HPDE6-E6E7 (cell line): ENCODE measurements at regions not wholly inside any gene's neighbourhood (a gene's known extent, or its start where the extent isn't known, plus 50 kb on each side); places are given as distances from the start of the nearest gene placed in this dataset.

Experiments
- DNase-seq: peaks from one replicate; pipeline ENCODE4 v3.0.0; 2011; ENCODE audit warnings: missing footprints; ENCODE audit errors: extremely low spot score

- DNase-seq, result no peak
These were observed 673.3 kb downstream of the KCNT2 start for GRCh38 chr1:195934817-195935553.

GRCh38 chr1:195933835-195934234, 674.4 kb downstream of the KCNT2 start:
- DNase-seq, result no peak

GRCh38 chr1:195915826-195916225, 692.4 kb downstream of the KCNT2 start:
- DNase-seq, result no peak

GRCh38 chr1:195909061-195909460, 699.2 kb downstream of the KCNT2 start:
- DNase-seq, result no peak

GRCh38 chr1:195908121-195908520, 700.1 kb downstream of the KCNT2 start:
- peak; percentile 25 for DNase-seq

- DNase-seq, result no peak
These were observed 705.0 kb downstream of the KCNT2 start for GRCh38 chr1:195903203-195903602.

- no peak for DNase-seq
These were observed 705.5 kb downstream of the KCNT2 start for GRCh38 chr1:195902779-195903178.

- DNase-seq, result no peak
These were observed 708.4 kb downstream of the KCNT2 start for GRCh38 chr1:195899762-195900352.

- no peak for DNase-seq
These were observed 709.3 kb downstream of the KCNT2 start for GRCh38 chr1:195898924-195899323.

GRCh38 chr1:195898373-195898772, 709.9 kb downstream of the KCNT2 start:
- no peak for DNase-seq

GRCh38 chr1:195897076-195897475, 711.2 kb downstream of the KCNT2 start:
- DNase-seq, result no peak

- no peak for DNase-seq
These were observed 713.8 kb downstream of the KCNT2 start for GRCh38 chr1:195894411-195894810.

GRCh38 chr1:195886000-195886399, 722.2 kb downstream of the KCNT2 start:
- DNase-seq, result no peak

GRCh38 chr1:195878478-195878877, 729.8 kb downstream of the KCNT2 start:
- DNase-seq, result no peak

GRCh38 chr1:195876792-195877191, 731.4 kb downstream of the KCNT2 start:
- DNase-seq, result no peak

- DNase-seq, result no peak
These were observed 735.9 kb downstream of the KCNT2 start for GRCh38 chr1:195872376-195872775.

- DNase-seq, result no peak
These were observed 740.6 kb downstream of the KCNT2 start for GRCh38 chr1:195867638-195868037.

- no peak for DNase-seq
These were observed 741.4 kb downstream of the KCNT2 start for GRCh38 chr1:195866781-195867222.

GRCh38 chr1:195866091-195866780, 742.0 kb downstream of the KCNT2 start:
- DNase-seq, result no peak

GRCh38 chr1:195851804-195852203, 756.4 kb downstream of the KCNT2 start:
- DNase-seq, result no peak

- DNase-seq, result no peak
These were observed 757.1 kb downstream of the KCNT2 start for GRCh38 chr1:195851016-195851601.

- DNase-seq, result no peak
These were observed 759.1 kb downstream of the KCNT2 start for GRCh38 chr1:195849180-195849579.
